ENCODE measurements at regions not wholly inside any gene's neighbourhood (a gene's known extent, or its start where the extent isn't known, plus 50 kb on each side); places are given as distances from the start of the nearest gene placed in this dataset.

DNA sequence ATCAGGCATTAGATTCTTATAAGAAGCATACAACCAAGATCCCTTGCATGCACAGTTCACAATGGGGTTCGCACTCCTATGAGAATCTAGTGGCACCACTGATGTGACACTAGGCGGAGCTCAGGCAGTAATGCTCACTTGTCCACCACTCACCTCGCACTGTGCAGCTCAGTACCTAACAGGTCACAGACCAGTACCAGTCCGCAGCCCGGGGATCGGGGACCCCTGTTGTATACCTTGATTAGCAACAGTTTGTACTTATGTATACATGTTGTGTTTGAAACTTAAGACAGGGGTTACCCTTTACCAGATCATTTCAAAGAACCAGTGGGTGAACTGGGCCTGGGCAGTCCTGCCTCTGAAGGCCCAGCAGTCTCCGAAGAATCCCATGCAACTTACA is 103.7 kb downstream of the PMP22 start:
- H3K4me3 Mint-ChIP-seq, result no peak overlapping the region
- H3K27me3 Mint-ChIP-seq (ENCODE audit: insufficient read depth), result peaks cover 11% of the 10 kb centered on the region
- no peak overlapping the region for H3K27ac Mint-ChIP-seq
- peaks cover 14% of the 10 kb centered on the region for H3K4me1 Mint-ChIP-seq (ENCODE audit: low read depth)
- no peaks in the 10 kb centered on the region for H3K36me3 Mint-ChIP-seq (ENCODE audit: low read depth)
- H3K9me3 Mint-ChIP-seq, result no peaks in the 10 kb centered on the region
- DNase-seq, result no peak
- TF ChIP-seq, protein P1, sequence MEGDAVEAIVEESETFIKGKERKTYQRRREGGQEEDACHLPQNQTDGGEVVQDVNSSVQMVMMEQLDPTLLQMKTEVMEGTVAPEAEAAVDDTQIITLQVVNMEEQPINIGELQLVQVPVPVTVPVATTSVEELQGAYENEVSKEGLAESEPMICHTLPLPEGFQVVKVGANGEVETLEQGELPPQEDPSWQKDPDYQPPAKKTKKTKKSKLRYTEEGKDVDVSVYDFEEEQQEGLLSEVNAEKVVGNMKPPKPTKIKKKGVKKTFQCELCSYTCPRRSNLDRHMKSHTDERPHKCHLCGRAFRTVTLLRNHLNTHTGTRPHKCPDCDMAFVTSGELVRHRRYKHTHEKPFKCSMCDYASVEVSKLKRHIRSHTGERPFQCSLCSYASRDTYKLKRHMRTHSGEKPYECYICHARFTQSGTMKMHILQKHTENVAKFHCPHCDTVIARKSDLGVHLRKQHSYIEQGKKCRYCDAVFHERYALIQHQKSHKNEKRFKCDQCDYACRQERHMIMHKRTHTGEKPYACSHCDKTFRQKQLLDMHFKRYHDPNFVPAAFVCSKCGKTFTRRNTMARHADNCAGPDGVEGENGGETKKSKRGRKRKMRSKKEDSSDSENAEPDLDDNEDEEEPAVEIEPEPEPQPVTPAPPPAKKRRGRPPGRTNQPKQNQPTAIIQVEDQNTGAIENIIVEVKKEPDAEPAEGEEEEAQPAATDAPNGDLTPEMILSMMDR (IDR thresholded peaks at IDR 0.05), result no peak

DNA sequence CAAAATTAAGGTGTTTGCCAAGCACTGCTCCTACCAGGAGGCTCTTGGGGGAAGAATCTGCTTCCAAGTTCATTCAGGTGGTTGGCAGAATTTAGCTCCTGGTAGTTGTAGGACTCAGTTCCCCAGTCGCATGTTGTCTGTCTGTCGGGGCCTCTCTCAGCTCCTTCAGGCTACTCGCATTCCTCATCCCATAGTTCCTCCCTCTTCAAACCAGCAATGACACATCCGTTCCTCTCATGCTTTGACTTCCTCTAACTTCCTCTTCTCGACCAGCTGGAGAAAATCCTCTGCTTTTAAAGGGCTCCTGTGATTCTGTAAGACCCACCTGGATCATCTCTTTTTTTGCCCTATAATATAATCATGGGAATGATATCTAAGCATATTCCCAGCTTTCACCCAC is 108.1 kb downstream of the PMP22 start:
- DNase-seq, result peak; percentile 8
- Mint-ChIP-seq H3K36me3 (ENCODE audit: low read depth) (no peaks in the 10 kb centered on the region), H3K4me1 (ENCODE audit: low read depth) (peaks cover 29% of the 10 kb centered on the region), H3K9me3 (no peaks in the 10 kb centered on the region), H3K27ac (no peak overlapping the region; the same call in 1 of the 2 replicates), H3K4me3 (no peak overlapping the region), H3K27me3 (ENCODE audit: insufficient read depth) (peaks cover 4% of the 10 kb centered on the region; the same call in 1 of the 2 replicates)
- TF ChIP-seq, protein P1 (IDR thresholded peaks at IDR 0.05), result no peak

- H3K36me3 Mint-ChIP-seq (ENCODE audit: low read depth), result no peaks in the 10 kb centered on the region
- H3K9me3 Mint-ChIP-seq, result no peaks in the 10 kb centered on the region; the same call in 1 of the 2 replicates
- H3K27me3 Mint-ChIP-seq (ENCODE audit: insufficient read depth), result peaks cover 4% of the 10 kb centered on the region
- no peak overlapping the region for H3K4me3 Mint-ChIP-seq
- TF ChIP-seq, protein P1 (IDR thresholded peaks at IDR 0.05), result no peak
- no peak for DNase-seq
- H3K27ac Mint-ChIP-seq, result no peak overlapping the region
- peaks cover 29% of the 10 kb centered on the region for H3K4me1 Mint-ChIP-seq (ENCODE audit: low read depth)
Observed at GRCh38 chr17:15154618-15155017, 110.5 kb downstream of the PMP22 start.

GRCh38 chr17:15145621-15146020 is 119.5 kb downstream of the PMP22 start:
- no peak overlapping the region for H3K27ac Mint-ChIP-seq
- DNase-seq, result no peak
- peaks cover 4% of the 10 kb centered on the region; the same call in 1 of the 2 replicates for H3K9me3 Mint-ChIP-seq
- peaks cover 7% of the 10 kb centered on the region for H3K27me3 Mint-ChIP-seq (ENCODE audit: insufficient read depth)
- no peaks in the 10 kb centered on the region for H3K36me3 Mint-ChIP-seq (ENCODE audit: low read depth)
- TF ChIP-seq, protein P1 (IDR thresholded peaks at IDR 0.05), result no peak
- no peaks in the 10 kb centered on the region for H3K4me1 Mint-ChIP-seq (ENCODE audit: low read depth)
- no peak overlapping the region for H3K4me3 Mint-ChIP-seq

- TF ChIP-seq, protein P1 (IDR thresholded peaks at IDR 0.05), result no peak
- H3K36me3 Mint-ChIP-seq (ENCODE audit: low read depth), result no peaks in the 10 kb centered on the region
- peaks cover 10% of the 10 kb centered on the region for H3K27me3 Mint-ChIP-seq (ENCODE audit: insufficient read depth)
- no peak for DNase-seq
- H3K27ac Mint-ChIP-seq, result no peak overlapping the region
- no peak overlapping the region for H3K4me3 Mint-ChIP-seq
- no peaks in the 10 kb centered on the region for H3K4me1 Mint-ChIP-seq (ENCODE audit: low read depth)
- H3K9me3 Mint-ChIP-seq, result peaks cover 4% of the 10 kb centered on the region; the same call in 1 of the 2 replicates
Observed at GRCh38 chr17:15143524-15143923, 121.6 kb downstream of the PMP22 start.

DNA sequence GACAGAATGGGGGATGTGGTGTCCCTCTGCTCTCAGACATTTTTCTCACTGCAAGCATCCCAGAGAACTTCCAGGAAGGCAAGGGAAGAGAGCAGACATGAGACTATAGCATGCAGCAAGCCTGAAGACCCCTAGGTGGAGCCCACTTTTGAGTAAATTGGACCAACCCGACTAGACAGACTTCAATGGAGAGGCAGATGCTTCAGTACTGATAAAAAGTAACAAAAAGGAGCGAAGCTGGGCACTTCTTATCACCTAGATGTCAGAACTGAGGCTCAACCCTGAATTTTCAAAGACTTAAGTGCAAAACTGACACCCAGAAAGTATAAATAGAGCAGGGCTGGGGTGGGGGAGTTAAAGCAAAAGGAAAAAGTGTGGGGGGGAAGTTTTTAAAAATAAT is 130.8 kb downstream of the PMP22 start:
- Mint-ChIP-seq H3K9me3 (no peaks in the 10 kb centered on the region), H3K4me1 (ENCODE audit: low read depth) (peaks cover 8% of the 10 kb centered on the region; the same call in 1 of the 2 replicates), H3K36me3 (ENCODE audit: low read depth) (no peaks in the 10 kb centered on the region), H3K27ac (no peak overlapping the region), H3K4me3 (no peak overlapping the region), H3K27me3 (ENCODE audit: insufficient read depth) (peaks cover 5% of the 10 kb centered on the region; the same call in 1 of the 2 replicates)
- TF ChIP-seq, protein P1 (IDR thresholded peaks at IDR 0.05), result no peak
- no peak for DNase-seq
